ENCODE measurements at regions not wholly inside any gene's neighbourhood (a gene's known extent, or its start where the extent isn't known, plus 50 kb on each side); places are given as distances from the start of the nearest gene placed in this dataset.

DNA sequence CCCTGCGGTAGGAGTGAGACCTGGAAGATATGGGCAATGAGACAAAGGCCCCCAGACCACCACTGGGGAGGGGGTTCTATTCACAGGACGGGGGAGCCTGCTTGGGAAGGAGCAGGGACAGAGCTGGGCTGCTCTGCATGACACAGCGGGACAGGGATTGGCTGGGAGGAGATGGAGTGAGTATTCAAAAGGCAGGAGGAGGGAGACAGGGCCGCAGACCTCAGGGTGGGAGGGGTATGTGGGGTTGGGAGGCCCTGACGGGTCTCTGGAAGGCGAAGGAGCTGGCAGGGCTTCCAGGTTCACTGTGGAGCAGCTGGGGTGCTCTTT is 60.8 kb upstream of the RPS6KA2 start:
- TF ChIP-seq, protein P1, sequence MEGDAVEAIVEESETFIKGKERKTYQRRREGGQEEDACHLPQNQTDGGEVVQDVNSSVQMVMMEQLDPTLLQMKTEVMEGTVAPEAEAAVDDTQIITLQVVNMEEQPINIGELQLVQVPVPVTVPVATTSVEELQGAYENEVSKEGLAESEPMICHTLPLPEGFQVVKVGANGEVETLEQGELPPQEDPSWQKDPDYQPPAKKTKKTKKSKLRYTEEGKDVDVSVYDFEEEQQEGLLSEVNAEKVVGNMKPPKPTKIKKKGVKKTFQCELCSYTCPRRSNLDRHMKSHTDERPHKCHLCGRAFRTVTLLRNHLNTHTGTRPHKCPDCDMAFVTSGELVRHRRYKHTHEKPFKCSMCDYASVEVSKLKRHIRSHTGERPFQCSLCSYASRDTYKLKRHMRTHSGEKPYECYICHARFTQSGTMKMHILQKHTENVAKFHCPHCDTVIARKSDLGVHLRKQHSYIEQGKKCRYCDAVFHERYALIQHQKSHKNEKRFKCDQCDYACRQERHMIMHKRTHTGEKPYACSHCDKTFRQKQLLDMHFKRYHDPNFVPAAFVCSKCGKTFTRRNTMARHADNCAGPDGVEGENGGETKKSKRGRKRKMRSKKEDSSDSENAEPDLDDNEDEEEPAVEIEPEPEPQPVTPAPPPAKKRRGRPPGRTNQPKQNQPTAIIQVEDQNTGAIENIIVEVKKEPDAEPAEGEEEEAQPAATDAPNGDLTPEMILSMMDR (IDR thresholded peaks at IDR 0.05; ENCODE audit: low read depth, low read length, missing control alignments): no peak
- no peak for DNase-seq
- in situ Hi-C loops (cut with HindIII; ENCODE audit: low pct_ligation_motif_present, low sequenced_read_pairs): no loop called here

GRCh38 chr6:166687070-166687878 is 60.2 kb upstream of the RPS6KA2 start:
- Histone ChIP-seq H3K27me3 (replicated peaks) (no peaks in the 10 kb centered on the region), H3K4me3 (ENCODE audit: low read depth, low read length) (no peak overlapping the region), H3K36me3 (replicated peaks) (no peaks in the 10 kb centered on the region), H3K27ac (no peak overlapping the region)
- TF ChIP-seq, protein P1 (IDR thresholded peaks at IDR 0.05; ENCODE audit: low read depth, low read length, missing control alignments): no peak
- in situ Hi-C loops (cut with HindIII; ENCODE audit: low pct_ligation_motif_present, low sequenced_read_pairs): no loop called here
- no peak for DNase-seq

More for the DNA sequence above, 60.8 kb upstream of the RPS6KA2 start:
- H3K27me3 ChIP-seq (replicated peaks): no peaks in the 10 kb centered on the region
- no peaks in the 10 kb centered on the region for H3K36me3 ChIP-seq (replicated peaks)
- no peak overlapping the region for H3K4me3 ChIP-seq (ENCODE audit: low read depth, low read length)
- no peak overlapping the region for H3K27ac ChIP-seq

- in situ Hi-C loops (cut with HindIII; ENCODE audit: low pct_ligation_motif_present, low sequenced_read_pairs): no loop called here
- TF ChIP-seq, protein P1 (IDR thresholded peaks at IDR 0.05; ENCODE audit: low read depth, low read length, missing control alignments): no peak
- H3K36me3 ChIP-seq (replicated peaks): no peaks in the 10 kb centered on the region
- no peaks in the 10 kb centered on the region for H3K27me3 ChIP-seq (replicated peaks)
- no peak overlapping the region for H3K4me3 ChIP-seq (ENCODE audit: low read depth, low read length)
- H3K27ac ChIP-seq: no peak overlapping the region
- DNase-seq: no peak
Observed at GRCh38 chr6:166686317-166686716, 59.3 kb upstream of the RPS6KA2 start.

- Histone ChIP-seq H3K4me3 (ENCODE audit: low read depth, low read length) (no peak overlapping the region), H3K36me3 (replicated peaks) (no peaks in the 10 kb centered on the region), H3K27ac (no peak overlapping the region), H3K27me3 (replicated peaks) (no peaks in the 10 kb centered on the region)
- no peak for DNase-seq
- in situ Hi-C loops (cut with HindIII; ENCODE audit: low pct_ligation_motif_present, low sequenced_read_pairs): no loop called here
- TF ChIP-seq, protein P1 (IDR thresholded peaks at IDR 0.05; ENCODE audit: low read depth, low read length, missing control alignments): no peak
Observed at GRCh38 chr6:166684866-166685265, 57.8 kb upstream of the RPS6KA2 start.

DNA sequence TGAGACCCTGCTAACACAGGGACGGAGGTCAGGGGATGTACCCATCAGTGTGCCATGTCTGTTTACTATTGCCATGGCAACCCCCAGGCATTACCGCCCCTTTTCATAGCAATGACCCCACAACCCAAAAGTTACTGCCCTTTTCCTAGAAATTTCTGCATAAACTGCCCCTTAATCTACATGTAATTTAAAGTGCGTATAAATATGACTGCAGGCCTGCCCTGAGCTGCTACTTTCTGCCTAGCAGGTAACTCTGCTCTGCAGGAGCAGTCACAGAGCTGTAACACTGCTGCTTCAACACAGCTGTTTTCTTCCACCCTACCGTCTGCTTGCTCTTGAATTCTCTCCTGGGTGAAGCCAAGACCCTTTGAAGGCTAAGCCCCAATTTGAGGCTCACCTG is 57.1 kb upstream of the RPS6KA2 start:
- Histone ChIP-seq H3K27me3 (replicated peaks) (no peaks in the 10 kb centered on the region), H3K36me3 (replicated peaks) (no peaks in the 10 kb centered on the region), H3K27ac (no peak overlapping the region), H3K4me3 (ENCODE audit: low read depth, low read length) (no peak overlapping the region)
- in situ Hi-C loops (cut with HindIII; ENCODE audit: low pct_ligation_motif_present, low sequenced_read_pairs): no loop called here
- no peak for DNase-seq
- TF ChIP-seq, protein P1 (IDR thresholded peaks at IDR 0.05; ENCODE audit: low read depth, low read length, missing control alignments): no peak

DNA sequence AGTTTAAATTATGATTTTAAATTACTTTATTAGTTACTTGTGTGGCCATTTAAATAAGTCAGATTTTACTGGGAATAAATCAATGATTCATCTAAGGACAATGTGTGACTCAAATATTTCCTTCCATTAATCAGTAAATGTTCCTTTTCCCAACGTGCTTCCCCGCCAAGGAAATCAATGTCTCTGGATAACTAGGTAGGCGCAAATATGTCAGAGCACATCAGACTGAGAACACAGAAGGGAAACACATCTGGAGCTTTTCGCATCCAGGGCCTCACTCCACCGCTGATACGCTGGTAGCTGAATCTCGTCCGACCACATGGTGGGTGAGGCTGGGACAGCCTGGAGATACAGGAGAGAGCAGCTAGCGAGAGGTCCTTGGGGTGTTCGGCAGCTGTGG is 56.4 kb upstream of the RPS6KA2 start:
- no peaks in the 10 kb centered on the region for H3K27me3 ChIP-seq (replicated peaks)
- in situ Hi-C loops (cut with HindIII; ENCODE audit: low pct_ligation_motif_present, low sequenced_read_pairs): no loop called here
- DNase-seq: no peak
- TF ChIP-seq, protein P1 (IDR thresholded peaks at IDR 0.05; ENCODE audit: low read depth, low read length, missing control alignments): no peak
- H3K27ac ChIP-seq: no peak overlapping the region
- H3K36me3 ChIP-seq (replicated peaks): no peaks in the 10 kb centered on the region
- H3K4me3 ChIP-seq (ENCODE audit: low read depth, low read length): no peak overlapping the region
